GM19372 (cell line): ENCODE measurements at regions not wholly inside any gene's neighbourhood (a gene's known extent, or its start where the extent isn't known, plus 50 kb on each side); places are given as distances from the start of the nearest gene placed in this dataset.
"Not testable (repeated sequence)": the region's sequence is repeated elsewhere in the genome, so short reads cannot be mapped to it uniquely, and the experiment has no call there.

ENCODE experiments used
- ATAC-seq: cut with Tn5 transposase; IDR thresholded peaks from one replicate; pipeline ENCODE4 v1.9.1; 2021; ENCODE audit warnings: mild to moderate bottlenecking, low read depth, moderate library complexity; ENCODE audit not compliant: unreplicated experiment

DNA sequence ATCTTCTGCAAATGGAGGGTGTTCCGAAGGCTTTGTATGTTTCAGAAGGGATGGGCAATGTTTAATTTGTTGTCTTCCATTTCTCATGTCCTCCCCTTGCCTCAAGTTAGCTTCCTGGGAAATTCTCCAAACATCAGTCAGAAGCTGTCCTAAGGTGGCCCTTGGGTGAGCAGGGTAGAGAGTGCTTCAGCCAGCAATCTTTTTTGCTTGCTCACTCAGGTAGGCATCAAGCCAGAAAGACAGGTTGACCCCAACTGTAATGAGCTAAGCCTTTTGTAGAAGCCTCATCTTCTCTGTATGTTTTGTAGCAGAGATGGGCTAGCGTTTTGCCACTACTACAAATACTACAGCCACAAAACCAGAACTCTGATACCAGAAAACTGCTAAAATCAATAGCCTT lies 321.5 kb upstream of the FAM78B start:
- no peak for ATAC-seq

GRCh38 chr1:166489356-166489669 lies 322.5 kb upstream of the FAM78B start:
- ATAC-seq: no peak

- ATAC-seq: peak; percentile 82
These were observed 323.1 kb upstream of the FAM78B start for GRCh38 chr1:166489670-166490436.

- ATAC-seq: no peak
These were observed 323.7 kb upstream of the FAM78B start for GRCh38 chr1:166490437-166490991.

GRCh38 chr1:166493765-166494164 lies 327.0 kb upstream of the FAM78B start:
- not testable (repeated sequence) for ATAC-seq

- ATAC-seq: no peak
These were observed 331.9 kb upstream of the POGK start for GRCh38 chr1:166507347-166507746.

- no peak for ATAC-seq
These were observed 327.5 kb upstream of the POGK start for GRCh38 chr1:166511761-166512160.

DNA sequence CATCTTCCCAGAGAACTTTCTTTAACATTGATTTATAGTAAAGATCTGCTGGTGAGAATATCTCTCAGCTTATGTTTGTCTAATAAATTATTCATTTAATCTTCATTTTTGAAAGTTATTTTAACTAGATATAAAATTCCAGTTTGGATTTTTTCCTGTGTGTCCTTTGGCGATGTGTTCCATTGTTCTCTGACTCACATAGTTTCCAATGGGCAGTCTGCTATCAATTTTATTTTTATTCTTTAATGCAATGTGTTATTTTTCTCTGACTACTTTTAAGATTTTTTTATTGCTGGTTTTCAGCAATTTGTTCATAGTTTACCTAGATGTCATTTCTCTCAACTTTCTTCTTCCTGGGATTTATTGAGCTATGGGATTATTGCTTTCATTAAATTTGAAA lies 325.2 kb upstream of the POGK start:
- no peak for ATAC-seq

DNA sequence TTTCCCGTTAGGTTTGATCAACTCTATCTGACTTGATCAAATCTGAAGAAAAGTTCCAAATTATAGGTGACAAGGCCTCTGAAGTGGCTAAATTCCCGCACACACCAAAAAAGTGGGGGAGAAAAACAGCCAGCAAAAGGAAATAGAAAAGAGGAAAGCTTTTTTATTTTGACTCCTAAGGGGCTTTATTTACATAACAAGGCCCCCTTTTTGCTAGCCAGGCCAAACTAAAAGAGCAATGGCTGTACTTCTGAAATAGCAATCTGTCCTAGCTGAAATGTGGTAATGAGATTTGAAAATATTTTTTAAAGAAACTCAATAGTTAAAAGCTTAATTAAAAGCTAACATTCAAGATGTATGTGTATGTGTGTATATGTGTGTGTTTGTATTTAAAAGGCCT lies 311.5 kb upstream of the POGK start:
- no peak for ATAC-seq

DNA sequence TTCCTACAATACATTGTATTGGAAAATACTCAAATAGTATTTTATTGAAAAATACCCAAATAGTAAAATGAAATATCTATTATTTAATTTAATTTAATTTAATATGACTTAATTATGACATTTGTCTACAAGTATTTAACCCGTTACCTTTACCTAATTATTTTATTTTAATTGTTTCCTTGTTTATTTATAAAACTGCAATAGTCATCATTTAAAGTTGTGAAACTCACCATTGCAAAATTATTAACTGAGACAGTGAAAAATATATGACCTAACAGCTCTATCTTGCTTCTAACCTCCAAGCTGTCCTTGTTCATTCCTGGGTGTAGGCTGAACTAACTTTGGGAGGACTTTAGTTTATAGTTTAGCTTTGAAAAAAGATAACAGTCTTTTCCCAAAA lies 300.6 kb upstream of the POGK start:
- no peak for ATAC-seq

DNA sequence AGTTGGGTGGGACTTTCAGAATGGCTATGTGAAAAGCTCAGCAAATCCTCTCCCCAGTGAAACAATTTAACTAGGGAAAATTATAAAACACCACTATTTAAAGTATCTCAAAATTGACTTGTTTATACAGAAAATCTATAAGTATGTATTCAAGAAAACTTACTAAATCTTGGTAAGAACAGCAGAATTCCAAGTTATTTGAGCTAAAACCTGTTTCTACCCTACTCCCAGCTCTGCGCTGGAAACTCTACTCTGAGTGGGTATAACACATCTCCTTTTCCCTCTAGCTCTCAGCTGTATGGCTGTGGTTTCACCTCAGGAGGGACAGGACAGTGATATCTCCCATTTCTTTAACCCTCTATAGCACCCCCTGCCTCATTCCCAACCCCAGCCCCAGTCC lies 295.2 kb upstream of the POGK start:
- no peak for ATAC-seq

GRCh38 chr1:166544561-166544960 lies 294.7 kb upstream of the POGK start:
- no peak for ATAC-seq

GRCh38 chr1:166552706-166553105 lies 286.6 kb upstream of the POGK start:
- no peak for ATAC-seq

DNA sequence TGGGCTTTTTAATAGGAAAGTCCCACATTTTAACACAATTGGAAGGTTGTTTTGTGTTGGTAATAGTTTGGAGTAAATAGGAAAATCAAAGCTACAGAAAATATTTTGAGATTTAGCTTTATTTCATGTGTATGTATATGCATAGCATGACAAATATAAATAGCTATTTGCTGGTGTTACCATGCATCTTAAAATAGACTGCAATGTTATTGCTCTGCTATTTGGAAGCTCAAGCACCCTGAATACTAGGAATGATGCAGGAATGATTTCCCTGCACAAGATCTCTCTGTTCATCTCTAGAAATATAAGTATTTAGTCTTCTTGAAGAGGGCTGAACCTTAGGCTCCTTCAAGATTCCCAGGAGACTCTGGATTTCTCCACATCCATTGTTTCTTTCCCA lies 268.3 kb upstream of the POGK start:
- ATAC-seq: no peak

GRCh38 chr1:166573199-166573598 lies 266.1 kb upstream of the POGK start:
- ATAC-seq: no peak

DNA sequence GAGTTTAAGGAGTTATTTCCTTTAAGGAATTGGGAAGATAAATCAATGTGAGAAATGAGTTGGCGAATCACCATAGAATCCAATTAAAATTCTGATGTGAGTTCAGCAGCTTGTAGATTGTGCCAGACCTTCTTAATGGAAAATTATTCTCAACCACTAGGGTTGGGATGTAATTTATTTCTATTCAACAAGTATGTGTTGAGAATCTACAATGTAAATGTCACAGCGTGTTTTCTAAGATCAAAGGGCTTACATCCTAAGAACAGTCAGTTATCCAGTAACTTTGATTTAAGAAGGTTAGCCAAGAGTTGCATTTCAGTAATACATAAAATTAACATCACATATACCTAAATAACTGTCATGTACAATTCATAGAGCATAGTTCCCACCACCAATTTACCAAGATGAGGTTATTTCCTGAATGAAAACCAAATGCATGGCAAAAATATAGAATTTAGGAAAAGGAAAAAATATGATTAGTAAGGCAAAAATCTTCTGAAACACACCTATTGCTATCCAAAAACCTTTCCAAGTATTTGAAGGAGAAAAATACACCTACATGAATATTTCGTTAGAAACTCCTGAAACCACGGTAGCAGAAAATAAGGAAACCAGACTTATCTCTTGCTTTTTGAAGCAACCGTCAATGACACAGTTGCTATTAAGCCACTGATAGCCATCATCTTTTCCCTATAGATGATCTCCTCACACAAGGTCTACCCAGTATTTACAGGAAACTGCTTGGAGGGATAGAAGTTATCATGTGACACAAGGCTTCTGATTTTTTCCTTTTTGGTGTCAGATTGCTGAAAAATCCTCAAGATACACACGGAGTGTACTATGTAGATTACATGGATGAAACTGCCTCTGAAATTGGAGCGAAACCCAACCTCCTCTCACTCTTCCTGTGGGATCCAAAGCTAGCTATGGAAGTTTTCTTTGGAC lies 259.4 kb upstream of the POGK start:
- no peak for ATAC-seq

- ATAC-seq: no peak
These were observed 250.5 kb upstream of the POGK start for GRCh38 chr1:166588741-166589140.

DNA sequence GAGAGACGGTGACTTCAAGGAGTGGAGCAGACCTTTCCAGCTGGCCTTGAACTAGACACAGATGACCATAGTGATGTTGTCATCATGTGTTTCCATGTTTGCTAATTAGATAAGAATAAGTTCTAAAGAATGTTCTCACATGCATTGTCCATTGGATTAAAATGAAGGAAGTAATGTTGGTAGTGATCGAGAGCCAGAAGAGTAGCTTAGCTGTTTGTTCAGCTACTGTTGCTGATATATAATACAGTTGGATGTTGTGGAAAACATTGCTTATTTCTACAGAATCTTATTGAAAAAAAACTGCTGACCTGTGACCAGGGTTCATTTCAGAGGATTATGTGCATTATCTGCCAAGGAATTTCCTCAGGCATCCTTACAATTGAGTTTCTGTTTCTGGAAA lies 249.1 kb upstream of the POGK start:
- no peak for ATAC-seq

GRCh38 chr1:166594646-166595045 lies 244.6 kb upstream of the POGK start:
- no peak for ATAC-seq

DNA sequence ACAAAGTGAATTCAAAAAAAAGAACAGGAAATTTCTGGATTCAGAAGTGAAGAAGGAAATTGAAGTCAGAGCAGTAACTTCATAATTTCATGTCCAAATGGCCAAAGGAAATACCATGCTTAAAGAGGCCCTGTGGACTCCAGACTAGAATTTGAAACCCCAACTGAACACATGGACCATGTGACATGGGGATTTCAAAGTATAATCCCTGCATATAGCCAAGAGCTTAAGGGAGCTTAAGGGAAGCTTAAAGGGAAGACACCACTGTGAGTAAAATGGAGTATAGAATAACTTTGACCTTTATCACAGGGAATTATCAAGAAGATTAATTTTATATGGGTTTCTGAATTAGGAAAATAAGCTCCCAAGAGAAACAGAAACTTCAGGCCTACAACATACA lies 241.8 kb upstream of the POGK start:
- ATAC-seq: no peak

- no peak for ATAC-seq
These were observed 238.7 kb upstream of the POGK start for GRCh38 chr1:166600574-166600973.
